ENCODE measurements at regions not wholly inside any gene's neighbourhood (a gene's known extent, or its start where the extent isn't known, plus 50 kb on each side); places are given as distances from the start of the nearest gene placed in this dataset.

- no peak for DNase-seq
Observed at GRCh38 chr18:44521668-44522022, 159.0 kb upstream of the SETBP1 start.

GRCh38 chr18:44526705-44527415 is 153.8 kb upstream of the SETBP1 start:
- no peak for DNase-seq

GRCh38 chr18:44533071-44533470 is 147.6 kb upstream of the SETBP1 start:
- DNase-seq = no peak

- no peak for DNase-seq
Observed at GRCh38 chr18:44536046-44536445, 144.6 kb upstream of the SETBP1 start.

- no peak for DNase-seq
Observed at GRCh38 chr18:44536619-44537018, 144.1 kb upstream of the SETBP1 start.

GRCh38 chr18:44537526-44537925 is 143.2 kb upstream of the SETBP1 start:
- DNase-seq = no peak

- no peak for DNase-seq
Observed at GRCh38 chr18:44539926-44540325, 140.8 kb upstream of the SETBP1 start.

- no peak for DNase-seq
Observed at GRCh38 chr18:44541159-44541558, 139.5 kb upstream of the SETBP1 start.

GRCh38 chr18:44541781-44542180 is 138.9 kb upstream of the SETBP1 start:
- DNase-seq = no peak

GRCh38 chr18:44543387-44543786 is 137.3 kb upstream of the SETBP1 start:
- DNase-seq = no peak

GRCh38 chr18:44545359-44545985 is 135.2 kb upstream of the SETBP1 start:
- DNase-seq = no peak

GRCh38 chr18:44546954-44547353 is 133.7 kb upstream of the SETBP1 start:
- DNase-seq = no peak

- no peak for DNase-seq
Observed at GRCh38 chr18:44548291-44549221, 132.1 kb upstream of the SETBP1 start.

- no peak for DNase-seq
Observed at GRCh38 chr18:44552706-44553105, 128.0 kb upstream of the SETBP1 start.

- no peak for DNase-seq
Observed at GRCh38 chr18:44556296-44556695, 124.4 kb upstream of the SETBP1 start.

GRCh38 chr18:44557616-44558151 is 123.0 kb upstream of the SETBP1 start:
- DNase-seq = no peak

- DNase-seq = no peak
Observed at GRCh38 chr18:44558767-44559166, 121.9 kb upstream of the SETBP1 start.

GRCh38 chr18:44562986-44563385 is 117.7 kb upstream of the SETBP1 start:
- DNase-seq = no peak

- DNase-seq = no peak
Observed at GRCh38 chr18:44564922-44565321, 115.8 kb upstream of the SETBP1 start.

- no peak for DNase-seq
Observed at GRCh38 chr18:44568342-44568741, 112.3 kb upstream of the SETBP1 start.

GRCh38 chr18:44568986-44569385 is 111.7 kb upstream of the SETBP1 start:
- no peak for DNase-seq

GRCh38 chr18:44569391-44570055 is 111.2 kb upstream of the SETBP1 start:
- no peak for DNase-seq

Data from CD4-positive, alpha-beta T cell treated with Interleukin-21 for 1 hour (primary cell).